Prostate gland (tissue), 2 donors: ENCODE measurements at regions not wholly inside any gene's neighbourhood (a gene's known extent, or its start where the extent isn't known, plus 50 kb on each side); places are given as distances from the start of the nearest gene placed in this dataset.

ENCODE experiments used
- POLR2A ChIP-seq: fragments of 450-650 bp; IDR thresholded peaks from one replicate; pipeline ENCODE4 v1.6.1; 2016; ENCODE audit warnings: antibody characterized with exemption, mild to moderate bottlenecking
- POLR2AphosphoS5 ChIP-seq: sonication (generic); formaldehyde crosslinking; IDR thresholded peaks from one replicate; pipeline ENCODE4 v1.6.1; 2017; ENCODE audit warnings: antibody characterized with exemption
- TF ChIP-seq, protein P1 (sequence below), 4 experiments: fragments of 200-600 bp in 2 of 4; fragments of 450-650 bp in 2 of 4; sonication (generic) in 2 of 4; IDR thresholded peaks; 1 replicate in 3 of 4; 2 replicates in 1 of 4; pipeline ENCODE4 v1.5.1; 2016 to 2019; ENCODE audit warnings: antibody characterized with exemption in 4 of 4, mild to moderate bottlenecking in 2 of 4, moderate library complexity in 2 of 4

GRCh38 chr14:27587103-27587502 lies 989.3 kb upstream of the NOVA1 start:
- TF ChIP-seq, protein P1, sequence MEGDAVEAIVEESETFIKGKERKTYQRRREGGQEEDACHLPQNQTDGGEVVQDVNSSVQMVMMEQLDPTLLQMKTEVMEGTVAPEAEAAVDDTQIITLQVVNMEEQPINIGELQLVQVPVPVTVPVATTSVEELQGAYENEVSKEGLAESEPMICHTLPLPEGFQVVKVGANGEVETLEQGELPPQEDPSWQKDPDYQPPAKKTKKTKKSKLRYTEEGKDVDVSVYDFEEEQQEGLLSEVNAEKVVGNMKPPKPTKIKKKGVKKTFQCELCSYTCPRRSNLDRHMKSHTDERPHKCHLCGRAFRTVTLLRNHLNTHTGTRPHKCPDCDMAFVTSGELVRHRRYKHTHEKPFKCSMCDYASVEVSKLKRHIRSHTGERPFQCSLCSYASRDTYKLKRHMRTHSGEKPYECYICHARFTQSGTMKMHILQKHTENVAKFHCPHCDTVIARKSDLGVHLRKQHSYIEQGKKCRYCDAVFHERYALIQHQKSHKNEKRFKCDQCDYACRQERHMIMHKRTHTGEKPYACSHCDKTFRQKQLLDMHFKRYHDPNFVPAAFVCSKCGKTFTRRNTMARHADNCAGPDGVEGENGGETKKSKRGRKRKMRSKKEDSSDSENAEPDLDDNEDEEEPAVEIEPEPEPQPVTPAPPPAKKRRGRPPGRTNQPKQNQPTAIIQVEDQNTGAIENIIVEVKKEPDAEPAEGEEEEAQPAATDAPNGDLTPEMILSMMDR (IDR thresholded peaks at IDR 0.05) = no peak
- TF ChIP-seq POLR2A (no peak), POLR2AphosphoS5 (no peak)
